ENCODE measurements at regions not wholly inside any gene's neighbourhood (a gene's known extent, or its start where the extent isn't known, plus 50 kb on each side); places are given as distances from the start of the nearest gene placed in this dataset.

DNA sequence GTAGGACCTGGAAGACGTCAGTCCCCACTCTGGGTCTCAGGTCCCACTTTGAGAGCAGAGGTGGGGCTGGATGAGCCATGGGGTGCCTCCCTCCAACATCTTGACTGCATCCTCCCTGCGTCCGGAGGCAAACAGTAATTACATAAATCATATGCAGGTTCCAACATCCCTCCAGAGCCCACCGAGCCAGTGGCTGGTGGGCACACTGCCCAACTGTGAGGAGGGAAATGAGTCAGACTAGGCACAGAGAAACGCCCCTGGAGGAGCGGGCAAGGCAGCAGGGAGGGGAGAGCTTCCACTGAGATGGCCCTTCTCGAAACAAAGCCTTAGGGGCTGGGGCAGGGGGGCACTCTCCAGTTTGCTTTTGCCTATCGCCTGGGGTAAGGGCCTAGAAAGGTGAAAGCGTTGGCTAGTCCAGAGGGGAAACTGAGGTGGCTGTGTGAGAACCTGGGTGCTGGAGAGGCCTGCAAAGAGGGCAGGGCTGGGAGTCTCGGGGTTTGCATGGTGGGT lies 168.2 kb upstream of the MYCN start:
- no peak for DNase-seq (ENCODE audit: low read depth)

DNA sequence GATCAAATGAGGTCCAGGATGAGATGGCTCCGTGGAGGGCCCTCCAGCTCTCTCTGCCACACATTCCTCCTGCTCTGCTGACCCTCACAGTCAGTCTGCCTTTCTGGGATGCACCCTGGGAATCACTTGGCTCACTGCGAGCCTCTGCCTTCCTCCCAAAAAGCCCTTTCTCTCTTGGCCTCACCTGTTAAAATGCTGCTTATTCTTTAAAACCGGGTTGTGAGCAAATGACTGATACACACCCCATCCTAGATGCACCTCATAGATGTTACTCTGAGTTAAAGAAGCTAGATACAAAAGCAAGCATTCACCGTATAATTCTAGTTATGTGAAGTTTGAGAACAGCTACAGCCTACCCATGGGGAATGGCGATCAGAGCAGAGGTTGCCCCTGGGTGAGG lies 167.7 kb upstream of the MYCN start:
- no peak for DNase-seq (ENCODE audit: low read depth)
- no peak overlapping the region for H3K4me3 ChIP-seq (ENCODE audit: low read depth, low read length)

More for the DNA sequence above, 168.2 kb upstream of the MYCN start:
- H3K4me3 ChIP-seq (ENCODE audit: low read depth, low read length): no peak overlapping the region

DNA sequence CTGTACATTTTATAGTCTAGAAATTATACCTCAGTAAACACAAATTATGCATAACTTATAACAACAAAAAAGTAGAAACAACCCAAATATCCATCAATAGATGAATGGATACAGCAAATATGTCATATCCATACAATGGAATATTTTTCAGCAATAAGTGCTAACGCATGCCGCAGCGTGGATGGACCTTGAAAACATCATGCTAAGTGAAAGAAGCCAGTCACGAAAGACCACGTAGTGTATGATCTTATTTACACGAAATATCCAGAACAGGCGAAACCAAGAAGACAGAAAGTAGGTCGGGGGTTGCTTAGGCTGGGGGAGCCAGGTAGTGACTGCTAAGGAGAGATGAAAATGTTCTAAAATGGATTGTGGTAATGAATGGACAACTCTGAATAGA lies 167.1 kb upstream of the MYCN start:
- no peak overlapping the region for H3K4me3 ChIP-seq (ENCODE audit: low read depth, low read length)
- DNase-seq (ENCODE audit: low read depth): no peak

DNA sequence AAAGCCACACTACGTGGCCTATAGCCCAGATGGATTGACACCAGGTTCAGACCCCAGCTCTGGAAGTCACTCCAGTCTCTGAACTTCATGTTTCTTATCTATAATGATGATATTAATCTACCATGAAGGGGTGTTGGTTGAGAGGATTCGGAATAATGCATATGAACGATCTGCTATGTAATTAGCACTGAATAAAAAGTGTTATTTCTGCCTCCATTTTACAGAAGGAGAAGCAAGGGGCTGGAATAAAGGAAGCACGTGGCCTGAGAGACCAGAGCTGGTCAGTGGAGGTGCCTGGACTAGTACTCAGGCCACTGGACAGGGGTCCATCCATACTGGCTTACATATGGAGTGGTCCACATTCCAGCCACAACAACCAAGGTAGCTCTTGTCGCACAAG lies 166.5 kb upstream of the MYCN start:
- no peak for DNase-seq (ENCODE audit: low read depth)

DNA sequence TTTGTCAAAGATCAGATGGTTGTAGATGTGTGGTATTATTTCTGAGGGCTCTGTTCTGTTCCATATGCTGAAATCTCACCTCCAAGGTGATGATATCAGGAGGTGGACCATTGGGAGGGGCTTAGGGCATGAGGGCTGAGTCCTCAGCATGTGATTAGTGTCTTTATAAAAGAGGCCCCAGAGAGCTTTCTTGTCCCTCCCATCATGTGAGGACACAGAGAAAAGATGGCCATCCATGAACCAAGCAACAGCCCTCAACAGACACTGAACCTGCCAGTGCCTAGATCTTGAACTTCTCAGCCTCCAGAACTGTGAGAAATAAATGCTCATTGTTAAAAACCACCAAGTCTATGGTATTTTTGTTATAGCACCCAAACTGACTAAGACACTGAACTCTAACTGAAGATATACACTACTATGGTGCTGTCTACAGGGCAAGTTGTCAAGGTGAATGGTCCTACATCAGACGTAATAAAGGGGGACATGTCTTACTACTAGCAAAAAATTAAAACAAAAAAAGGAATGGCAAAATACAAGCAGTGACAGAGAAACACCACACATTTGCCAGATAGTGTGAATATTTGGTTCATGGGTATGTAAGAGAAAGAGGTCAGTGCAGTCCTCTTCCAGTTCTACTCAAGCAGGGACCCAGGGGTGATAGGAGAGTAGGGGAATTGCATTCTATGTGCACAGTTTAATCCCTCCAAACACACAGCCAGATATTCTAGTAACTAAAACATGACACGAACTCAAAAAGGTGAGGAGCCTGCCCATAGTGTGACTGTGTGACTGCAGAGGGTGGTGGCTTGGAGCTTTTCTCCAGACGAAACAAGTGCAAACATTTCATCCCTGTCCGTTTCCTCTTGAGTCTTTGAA lies 164.4 kb upstream of the MYCN start:
- DNase-seq (ENCODE audit: low read depth): no peak
- H3K4me3 ChIP-seq (ENCODE audit: low read depth, low read length): no peak overlapping the region

More for the DNA sequence above, 166.5 kb upstream of the MYCN start:
- H3K4me3 ChIP-seq (ENCODE audit: low read depth, low read length): no peak overlapping the region

DNA sequence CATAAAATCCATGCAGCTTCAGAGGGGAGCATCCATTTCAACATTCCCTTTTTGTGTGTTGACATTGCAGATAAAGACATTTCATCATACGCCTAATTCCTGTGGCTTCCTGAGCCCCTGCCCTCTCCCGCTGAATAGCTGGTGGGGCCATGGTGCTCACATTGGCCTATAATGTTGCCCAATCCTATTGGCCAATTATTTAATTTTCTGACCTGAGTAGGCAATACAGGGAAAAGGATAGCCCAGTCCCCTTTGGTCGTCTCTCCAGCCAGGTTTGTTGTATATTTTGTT lies 163.8 kb upstream of the MYCN start:
- no peak overlapping the region for H3K4me3 ChIP-seq (ENCODE audit: low read depth, low read length)
- no peak for DNase-seq (ENCODE audit: low read depth)

DNA sequence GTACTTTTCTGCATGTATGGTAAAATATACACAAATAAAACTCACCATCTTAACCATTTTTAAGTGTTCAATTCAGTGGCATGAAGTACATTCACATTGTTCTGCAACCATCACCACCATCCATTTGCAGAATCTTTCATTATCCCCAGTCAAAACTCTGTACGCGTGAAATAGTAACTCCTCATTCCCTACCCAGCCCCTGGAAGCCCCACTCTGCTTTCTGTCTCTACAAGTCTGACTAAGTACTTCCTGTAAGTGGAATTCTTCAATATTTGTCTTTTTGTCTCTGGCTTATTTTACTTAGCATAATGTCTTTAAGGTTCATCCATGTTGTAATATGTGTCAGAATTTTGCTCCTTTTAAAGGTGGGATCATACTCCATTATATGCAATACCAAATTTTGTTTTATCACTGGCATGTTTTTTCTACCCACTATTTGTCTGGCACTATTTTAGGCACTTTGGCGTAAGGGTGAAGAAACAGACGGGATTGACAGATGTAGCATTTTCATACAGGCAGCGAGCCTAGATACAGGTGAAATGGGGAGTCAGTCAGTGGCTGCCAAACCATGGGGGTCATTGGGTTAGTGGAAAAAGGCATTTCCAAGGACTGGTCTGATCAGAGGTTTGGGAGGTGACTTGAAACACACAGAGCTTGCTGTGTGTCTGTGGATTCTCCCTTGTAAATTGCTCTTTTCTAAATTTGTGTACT lies 163.2 kb upstream of the MYCN start:
- no peak overlapping the region for H3K4me3 ChIP-seq (ENCODE audit: low read depth, low read length)
- no peak for DNase-seq (ENCODE audit: low read depth)

DNA sequence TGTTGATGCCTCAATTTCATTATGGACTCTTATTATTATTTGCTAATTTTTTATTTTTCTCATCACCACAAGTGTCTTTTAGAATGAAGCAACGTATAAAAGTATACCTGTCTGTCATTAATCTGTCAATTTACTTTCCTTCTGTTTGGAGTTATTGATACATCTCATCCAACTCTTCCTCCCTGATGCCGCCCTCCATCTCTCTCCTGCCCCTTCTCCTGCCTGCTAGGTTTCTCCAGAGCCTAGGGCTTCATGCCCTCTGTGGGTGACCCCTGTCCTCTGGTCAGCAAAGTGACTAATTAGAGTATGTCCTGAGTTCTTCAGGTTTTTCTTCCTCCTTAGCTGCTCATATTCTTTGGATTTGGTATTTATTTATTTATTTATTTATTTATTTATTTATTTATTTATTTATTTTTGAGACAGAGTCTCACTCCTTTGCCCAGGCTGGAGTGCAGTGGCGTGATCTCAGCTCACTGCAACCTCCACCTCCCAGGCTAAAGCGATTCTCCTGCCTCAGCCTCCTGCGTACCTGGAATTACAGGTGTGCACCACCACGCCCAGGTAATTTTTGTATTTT lies 162.5 kb upstream of the MYCN start:
- DNase-seq (ENCODE audit: low read depth): no peak
- no peak overlapping the region for H3K4me3 ChIP-seq (ENCODE audit: low read depth, low read length)

DNA sequence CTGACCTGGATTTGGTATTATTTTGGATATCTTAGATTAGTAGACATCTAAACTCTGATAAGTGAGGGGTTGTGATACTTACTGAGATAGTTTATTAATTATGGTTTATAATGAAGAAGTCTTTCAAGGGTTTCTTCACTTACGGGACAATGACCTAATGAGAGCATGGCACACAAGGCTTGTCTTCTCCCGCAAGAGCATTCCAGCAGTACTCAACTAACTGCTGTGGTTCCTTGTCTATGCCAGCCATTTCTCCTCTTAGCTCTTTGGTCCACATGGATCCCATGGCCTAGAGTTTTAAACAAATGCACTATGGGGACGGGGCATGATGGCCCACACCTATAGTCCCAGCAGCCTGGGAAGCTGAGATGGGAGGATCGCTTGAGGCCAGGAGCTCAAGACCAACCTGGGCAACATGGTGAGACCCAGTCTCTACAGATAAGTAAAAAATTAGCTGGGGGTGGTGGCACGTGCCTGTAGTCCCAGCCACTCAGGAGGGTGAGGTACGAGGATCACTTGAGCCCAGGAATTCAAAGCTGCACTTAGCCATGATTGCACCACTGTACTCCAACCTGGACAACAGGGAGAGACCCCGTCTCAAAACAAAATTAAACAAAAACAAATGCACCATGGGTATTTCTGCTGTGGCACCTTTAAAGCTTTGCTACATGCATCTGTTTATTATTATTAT lies 161.7 kb upstream of the MYCN start:
- no peak for DNase-seq (ENCODE audit: low read depth)
- H3K4me3 ChIP-seq (ENCODE audit: low read depth, low read length): no peak overlapping the region

DNA sequence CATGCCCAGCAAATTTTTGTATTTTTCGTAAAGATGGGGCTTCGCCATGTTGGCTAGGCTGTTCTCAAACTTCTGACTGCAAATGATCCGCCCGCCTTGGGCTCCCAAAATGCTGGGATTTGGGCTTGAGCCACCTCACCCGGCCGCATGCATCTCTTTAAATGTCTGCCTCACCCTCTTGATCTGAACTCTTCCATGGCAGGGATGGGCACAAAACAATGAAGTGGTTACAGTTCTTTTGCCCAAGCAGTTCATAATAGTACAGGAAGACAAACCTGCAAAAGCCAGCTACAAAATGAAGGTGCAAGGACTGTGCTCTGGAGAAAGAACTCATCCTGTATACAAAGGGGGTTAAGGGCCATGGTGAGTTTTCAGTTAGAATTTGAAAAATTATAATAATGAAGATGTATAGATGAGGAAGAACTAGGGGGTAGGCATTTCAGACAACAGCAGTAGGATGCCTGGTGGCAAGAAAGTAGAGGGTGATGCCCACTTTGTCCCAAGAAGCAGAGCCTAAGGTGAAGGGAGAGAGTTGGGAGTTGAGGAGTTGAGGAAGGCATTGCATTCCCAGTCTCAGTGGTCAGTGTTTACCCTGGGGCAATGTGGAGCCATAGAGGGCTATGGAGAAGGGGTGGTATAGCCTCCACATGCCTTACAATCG lies 160.8 kb upstream of the MYCN start:
- H3K4me3 ChIP-seq (ENCODE audit: low read depth, low read length): no peak overlapping the region
- DNase-seq (ENCODE audit: low read depth): no peak

DNA sequence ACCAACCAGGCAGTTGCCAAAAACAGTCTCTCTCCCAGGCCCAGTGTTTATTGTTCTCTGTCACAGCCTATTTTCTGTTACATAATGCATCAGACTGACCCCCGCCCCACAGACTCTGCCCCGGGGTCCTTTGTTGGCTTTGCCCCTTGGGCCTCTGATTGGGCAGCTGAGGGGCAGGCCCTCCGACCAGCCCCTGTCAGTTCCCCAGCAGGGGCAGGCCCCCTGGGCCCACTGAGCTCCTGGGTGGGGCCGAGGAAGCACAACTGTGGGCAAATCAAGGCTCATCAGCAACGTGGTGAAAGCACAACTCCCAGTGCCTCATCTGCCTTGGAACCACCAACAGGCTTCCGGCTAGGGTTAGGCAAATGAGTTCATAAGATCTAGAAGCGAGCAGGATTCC lies 160.1 kb upstream of the MYCN start:
- DNase-seq (ENCODE audit: low read depth): no peak
- H3K4me3 ChIP-seq (ENCODE audit: low read depth, low read length): no peak overlapping the region

DNA sequence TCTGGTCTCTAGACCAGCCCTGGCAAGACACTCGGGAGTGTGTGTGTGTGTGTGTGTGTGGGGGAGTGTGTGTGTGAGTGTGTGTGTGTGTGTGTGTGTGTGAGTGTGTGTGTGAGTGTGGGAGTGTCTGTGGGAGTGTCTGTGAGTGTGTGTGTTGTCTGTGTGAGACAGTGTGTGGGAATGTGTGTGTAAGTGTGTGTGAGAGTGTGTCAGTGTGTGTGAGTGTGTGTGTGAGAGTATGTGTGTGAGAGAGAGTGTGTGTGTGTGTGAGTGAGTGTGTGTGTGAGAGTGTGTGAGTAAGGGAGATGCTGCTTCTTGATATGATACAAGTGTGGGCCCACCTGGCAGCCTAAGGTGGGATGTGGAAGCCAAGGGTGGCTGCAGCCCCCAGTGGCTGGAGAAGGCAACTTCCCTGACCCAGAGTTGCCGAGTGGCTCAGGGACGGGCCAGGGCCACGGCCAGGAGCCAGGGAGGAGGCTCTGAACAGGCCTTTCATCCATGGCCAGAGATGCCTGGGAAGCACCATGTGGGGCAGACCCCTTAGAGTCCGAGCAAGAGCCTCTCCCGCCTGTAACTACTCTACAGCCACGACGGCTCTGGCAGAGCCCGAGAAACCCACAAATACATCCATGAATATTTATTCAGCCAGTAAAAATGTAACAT lies 159.3 kb upstream of the MYCN start:
- no peak for DNase-seq (ENCODE audit: low read depth)

DNA sequence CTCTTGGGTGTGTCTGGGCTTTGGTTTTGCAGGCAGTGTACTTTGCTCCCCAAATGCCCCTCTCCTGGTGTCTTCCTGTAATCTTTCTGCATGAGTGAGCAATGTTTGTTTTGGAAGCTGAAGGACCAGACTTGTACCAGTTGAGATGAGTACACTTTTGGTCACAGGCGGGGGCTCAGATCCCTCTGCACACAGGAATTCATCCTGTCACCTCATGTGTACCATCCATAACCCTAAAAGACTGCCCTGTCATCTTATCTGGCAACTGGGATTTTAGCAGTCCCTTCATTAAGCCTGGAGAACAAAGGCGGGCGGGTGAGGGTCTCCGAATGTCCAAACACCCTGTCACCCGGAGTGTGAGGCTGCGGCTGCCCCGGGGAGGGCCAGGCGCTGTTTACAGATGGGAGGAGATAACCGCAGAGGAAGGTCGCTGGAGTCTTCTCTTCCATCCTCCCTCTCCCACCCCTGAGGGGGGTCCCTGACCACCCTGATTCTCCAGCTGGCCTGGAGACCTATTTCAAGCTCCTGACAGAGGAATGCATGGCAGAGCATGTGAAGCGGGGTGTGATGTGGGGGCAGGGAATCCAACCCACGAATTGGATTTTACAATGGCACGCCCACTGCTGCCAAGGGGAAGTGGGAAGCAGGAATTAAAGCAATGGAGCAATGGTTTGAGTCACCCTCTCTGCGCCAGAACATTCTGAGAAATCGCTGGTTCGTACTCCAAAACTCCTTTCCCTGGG lies 158.2 kb upstream of the MYCN start:
- no peak overlapping the region for H3K4me3 ChIP-seq (ENCODE audit: low read depth, low read length)
- no peak for DNase-seq (ENCODE audit: low read depth)

More for the DNA sequence above, 159.3 kb upstream of the MYCN start:
- H3K4me3 ChIP-seq (ENCODE audit: low read depth, low read length): no peak overlapping the region

DNA sequence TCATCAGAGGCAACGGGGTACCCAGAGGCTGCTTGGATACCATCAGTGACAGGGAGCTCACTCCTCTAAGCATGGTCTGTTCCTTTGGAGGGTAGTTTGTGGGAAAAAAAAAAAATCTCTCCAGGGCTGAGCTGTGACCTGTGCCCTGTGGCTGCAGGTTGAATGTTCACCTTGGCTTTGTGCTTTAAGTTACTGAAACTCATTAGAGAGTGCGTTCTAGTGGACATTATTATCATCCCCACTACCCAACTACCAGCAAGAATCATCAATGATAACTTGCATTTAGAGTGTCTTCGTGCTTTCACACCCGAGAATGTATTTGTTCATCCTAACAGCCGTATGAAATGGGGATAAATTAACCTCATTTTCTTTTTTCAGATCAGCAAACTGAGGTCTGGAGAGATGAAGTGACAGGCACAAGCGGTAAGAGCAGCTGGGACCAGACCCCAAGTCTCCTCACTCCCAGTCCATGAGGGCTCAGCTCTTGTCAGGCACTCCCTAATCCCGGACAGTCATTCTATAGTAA lies 157.5 kb upstream of the MYCN start:
- H3K4me3 ChIP-seq (ENCODE audit: low read depth, low read length): no peak overlapping the region
- no peak for DNase-seq (ENCODE audit: low read depth)

DNA sequence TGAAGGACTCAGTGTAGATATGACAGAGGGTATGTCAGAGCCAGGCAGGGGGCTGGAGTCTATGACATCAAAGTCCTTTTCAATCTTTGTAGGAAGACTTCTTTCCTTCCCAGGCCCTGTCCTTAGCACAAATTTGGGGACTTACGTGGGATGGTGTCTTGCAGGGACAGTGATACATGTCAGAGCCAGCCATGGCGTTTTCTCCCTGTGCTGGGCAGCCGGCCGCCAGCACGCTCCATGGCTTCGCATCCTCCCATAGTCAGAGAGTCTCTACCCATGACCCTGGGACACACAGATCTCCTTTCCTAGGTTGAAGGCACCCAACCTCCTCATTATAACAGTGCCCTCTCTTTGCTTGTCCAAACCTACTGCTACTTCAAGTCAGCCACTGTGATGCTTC lies 156.9 kb upstream of the MYCN start:
- no peak overlapping the region for H3K4me3 ChIP-seq (ENCODE audit: low read depth, low read length)
- no peak for DNase-seq (ENCODE audit: low read depth)

DNA sequence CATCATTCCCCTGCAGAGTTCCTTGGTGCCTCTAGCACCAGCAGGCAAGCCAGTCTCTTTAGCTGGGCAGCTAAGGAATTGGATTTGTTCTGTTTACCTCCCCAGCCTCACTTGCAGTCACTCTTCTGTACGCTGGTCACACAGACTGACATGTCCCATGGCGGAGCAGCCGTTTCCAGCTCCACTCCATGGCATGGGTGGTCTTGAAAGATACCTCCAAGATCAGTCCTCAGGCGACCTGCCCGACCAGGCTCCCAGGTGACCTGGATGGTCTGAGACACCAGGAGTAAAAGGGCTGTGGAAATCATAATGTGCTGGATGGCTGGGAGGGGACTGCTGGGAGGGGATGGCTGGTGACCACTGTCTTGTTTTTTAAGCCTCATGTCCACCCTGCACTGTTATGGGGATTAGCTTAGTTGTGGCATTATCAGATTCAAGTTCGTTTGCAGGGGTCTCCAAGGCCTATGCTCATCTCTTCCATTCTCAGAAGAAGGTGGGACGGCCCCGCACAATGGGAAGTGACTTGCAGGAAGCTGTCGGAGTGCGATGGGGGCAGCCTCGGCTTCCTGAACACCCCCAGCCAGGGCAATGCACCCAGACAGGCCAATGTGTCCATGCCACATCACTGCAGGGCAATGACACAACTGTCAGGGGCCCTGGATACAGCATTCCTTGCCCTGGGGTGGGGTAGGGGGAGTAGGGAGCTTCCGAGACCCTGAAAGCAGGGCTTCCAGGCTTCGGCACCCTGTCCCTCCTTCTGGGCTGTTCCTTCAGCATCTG lies 156.1 kb upstream of the MYCN start:
- no peak for DNase-seq (ENCODE audit: low read depth)
- no peak overlapping the region for H3K4me3 ChIP-seq (ENCODE audit: low read depth, low read length)

Measured in skeletal muscle cell (primary cell).